Activated T-helper 17 cell treated with anti-CD3 and anti-CD28 coated beads, Interleukin-2, amount 50 U/mL, for 72 hours (primary cell): ENCODE measurements at regions not wholly inside any gene's neighbourhood (a gene's known extent, or its start where the extent isn't known, plus 50 kb on each side); places are given as distances from the start of the nearest gene placed in this dataset.
"Not testable (repeated sequence)": the region's sequence is repeated elsewhere in the genome, so short reads cannot be mapped to it uniquely, and the experiment has no call there.

Source experiments
- ATAC-seq: fragments of 150-1000 bp; cut with Tn5 transposase; replicated peaks from 2 replicates; pipeline ENCODE4 v1.10.0; 2021; ENCODE audit warnings: mild to moderate bottlenecking, moderate library complexity
- H3K27ac Mint-ChIP-seq: one replicate; pipeline ENCODE4 v1.8.0; 2022; ENCODE audit warnings: mixed read lengths
- H3K27me3 Mint-ChIP-seq: one replicate; pipeline ENCODE4 v1.8.0; 2022; ENCODE audit warnings: mixed read lengths
- H3K36me3 Mint-ChIP-seq: one replicate; pipeline ENCODE4 v1.8.0; 2022; ENCODE audit warnings: low read depth, mild to moderate bottlenecking, mixed read lengths
- H3K4me1 Mint-ChIP-seq: one replicate; pipeline ENCODE4 v1.8.0; 2022; ENCODE audit warnings: mixed read lengths
- H3K4me3 Mint-ChIP-seq: one replicate; pipeline ENCODE4 v1.8.0; 2022; ENCODE audit warnings: mild to moderate bottlenecking, mixed read lengths
- H3K9me3 Mint-ChIP-seq: one replicate; pipeline ENCODE4 v1.8.0; 2022; ENCODE audit warnings: mixed read lengths

- H3K9me3 Mint-ChIP-seq = peaks cover 5% of the 10 kb centered on the region
- H3K27ac Mint-ChIP-seq = no peak overlapping the region
- peaks cover 17% of the 10 kb centered on the region for H3K27me3 Mint-ChIP-seq
- H3K36me3 Mint-ChIP-seq = no peaks in the 10 kb centered on the region
- H3K4me3 Mint-ChIP-seq = no peak overlapping the region
- no peaks in the 10 kb centered on the region for H3K4me1 Mint-ChIP-seq
- no peak for ATAC-seq
These were observed 125.6 kb upstream of the CRBN start for GRCh38 chr3:3305084-3305483.

GRCh38 chr3:3303636-3304035, 124.1 kb upstream of the CRBN start:
- Mint-ChIP-seq H3K9me3 (peaks cover 5% of the 10 kb centered on the region), H3K4me3 (no peak overlapping the region), H3K4me1 (no peaks in the 10 kb centered on the region), H3K27me3 (peaks cover 17% of the 10 kb centered on the region), H3K27ac (no peak overlapping the region), H3K36me3 (no peaks in the 10 kb centered on the region)
- no peak for ATAC-seq

GRCh38 chr3:3302964-3303363, 123.5 kb upstream of the CRBN start:
- Mint-ChIP-seq H3K36me3 (no peaks in the 10 kb centered on the region), H3K27ac (no peak overlapping the region), H3K27me3 (peaks cover 17% of the 10 kb centered on the region), H3K9me3 (peaks cover 5% of the 10 kb centered on the region), H3K4me3 (no peak overlapping the region), H3K4me1 (no peaks in the 10 kb centered on the region)
- ATAC-seq = no peak

- ATAC-seq = no peak
- H3K27me3 Mint-ChIP-seq = peaks cover 14% of the 10 kb centered on the region
- H3K4me3 Mint-ChIP-seq = no peak overlapping the region
- no peaks in the 10 kb centered on the region for H3K4me1 Mint-ChIP-seq
- H3K9me3 Mint-ChIP-seq = peaks cover 5% of the 10 kb centered on the region
- no peaks in the 10 kb centered on the region for H3K36me3 Mint-ChIP-seq
- no peak overlapping the region for H3K27ac Mint-ChIP-seq
These were observed 122.0 kb upstream of the CRBN start for GRCh38 chr3:3301476-3301875.

- peaks cover 6% of the 10 kb centered on the region for H3K27me3 Mint-ChIP-seq
- H3K4me1 Mint-ChIP-seq = peaks cover 3% of the 10 kb centered on the region
- peaks cover 20% of the 10 kb centered on the region for H3K9me3 Mint-ChIP-seq
- H3K36me3 Mint-ChIP-seq = no peaks in the 10 kb centered on the region
- no peak overlapping the region for H3K27ac Mint-ChIP-seq
- no peak for ATAC-seq
- H3K4me3 Mint-ChIP-seq = peak overlapping the region; percentile 16
These were observed 117.5 kb upstream of the CRBN start for GRCh38 chr3:3296979-3297381.

GRCh38 chr3:3295586-3295985, 116.1 kb upstream of the CRBN start:
- peaks cover 17% of the 10 kb centered on the region for H3K9me3 Mint-ChIP-seq
- no peak overlapping the region for H3K27ac Mint-ChIP-seq
- no peaks in the 10 kb centered on the region for H3K36me3 Mint-ChIP-seq
- no peaks in the 10 kb centered on the region for H3K27me3 Mint-ChIP-seq
- H3K4me1 Mint-ChIP-seq = peaks cover 3% of the 10 kb centered on the region
- H3K4me3 Mint-ChIP-seq = no peak overlapping the region
- no peak for ATAC-seq

DNA sequence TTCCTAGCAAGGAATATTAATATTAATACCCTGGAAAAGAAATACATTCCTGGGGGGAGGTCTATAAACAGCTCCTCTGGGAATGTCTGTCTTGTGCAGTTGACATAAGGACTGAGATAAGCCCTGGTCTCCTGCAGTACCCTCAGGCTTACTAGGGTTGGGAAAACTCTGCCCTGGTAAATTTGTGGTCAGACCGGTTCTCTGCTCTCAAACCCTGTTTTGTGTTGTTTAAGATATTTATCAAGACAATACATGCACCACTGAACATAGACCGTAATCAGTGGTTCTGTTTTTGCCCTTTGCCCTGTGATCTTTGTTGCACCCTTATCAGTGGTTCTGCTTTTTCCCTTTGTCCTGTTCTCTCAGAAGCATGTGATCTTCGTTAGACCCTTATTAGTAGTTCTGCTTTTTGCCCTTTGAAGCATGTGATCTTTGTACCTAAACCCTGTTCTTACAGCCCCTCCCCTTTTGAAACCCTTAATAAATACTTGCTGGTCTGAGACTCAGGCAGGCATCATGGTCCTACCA, 112.3 kb upstream of the CRBN start:
- H3K27ac Mint-ChIP-seq, H3K27me3 Mint-ChIP-seq, H3K4me3 Mint-ChIP-seq, H3K4me1 Mint-ChIP-seq, H3K36me3 Mint-ChIP-seq, ATAC-seq: not testable (repeated sequence)
- peaks cover 21% of the 10 kb centered on the region for H3K9me3 Mint-ChIP-seq

GRCh38 chr3:3288255-3288654, 108.8 kb upstream of the CRBN start:
- Mint-ChIP-seq H3K9me3 (peaks cover 12% of the 10 kb centered on the region), H3K27me3 (peaks cover 4% of the 10 kb centered on the region), H3K4me3 (no peak overlapping the region), H3K4me1 (no peaks in the 10 kb centered on the region), H3K36me3 (no peaks in the 10 kb centered on the region), H3K27ac (no peak overlapping the region)
- ATAC-seq = no peak

DNA sequence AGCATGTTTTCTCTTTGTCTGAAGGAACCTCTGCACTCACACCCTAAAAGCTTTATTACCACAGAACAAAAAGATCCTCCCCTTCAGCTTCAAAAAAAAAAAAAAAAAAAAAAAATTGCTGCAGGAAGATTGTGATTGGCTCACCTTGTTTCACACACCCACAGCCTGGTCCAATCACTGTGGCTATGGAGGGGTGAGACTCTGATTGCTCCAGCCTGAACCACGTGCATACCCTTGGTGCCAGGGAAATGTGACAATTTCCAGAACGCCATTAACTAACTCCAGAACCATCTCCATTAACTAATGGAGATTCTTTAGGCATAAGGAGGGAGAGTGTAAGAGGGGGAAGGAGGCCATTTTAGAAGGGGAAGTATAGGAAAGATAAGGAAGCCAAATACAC, 106.5 kb upstream of the CRBN start:
- Mint-ChIP-seq H3K9me3 (peaks cover 4% of the 10 kb centered on the region), H3K27me3 (peaks cover 4% of the 10 kb centered on the region), H3K36me3 (no peaks in the 10 kb centered on the region), H3K27ac (no peak overlapping the region), H3K4me3 (no peak overlapping the region), H3K4me1 (no peaks in the 10 kb centered on the region)
- ATAC-seq = no peak

DNA sequence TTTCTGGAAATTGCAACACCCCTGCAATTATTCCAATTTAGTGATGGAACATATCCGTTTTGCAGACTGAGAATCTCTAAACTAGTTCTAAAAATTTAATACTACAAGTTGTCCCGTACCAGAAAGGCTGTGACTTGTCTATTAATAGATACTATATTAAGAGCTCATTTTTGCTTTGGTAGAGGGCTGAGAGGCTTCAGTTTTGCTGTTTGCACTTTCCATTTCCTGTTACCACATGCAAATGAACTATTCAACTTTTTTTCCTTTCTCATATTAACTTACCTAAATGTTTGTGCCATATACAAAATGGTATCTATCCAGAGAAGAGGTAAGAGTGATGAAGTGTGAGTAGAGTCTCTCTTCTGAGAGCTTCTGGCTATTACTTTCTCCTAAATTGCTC, 101.5 kb upstream of the CRBN start:
- no peak overlapping the region for H3K4me3 Mint-ChIP-seq
- H3K9me3 Mint-ChIP-seq = no peaks in the 10 kb centered on the region
- peaks cover 17% of the 10 kb centered on the region for H3K27me3 Mint-ChIP-seq
- H3K27ac Mint-ChIP-seq = no peak overlapping the region
- H3K4me1 Mint-ChIP-seq = no peaks in the 10 kb centered on the region
- no peaks in the 10 kb centered on the region for H3K36me3 Mint-ChIP-seq
- ATAC-seq = no peak

GRCh38 chr3:3280396-3280795, 100.9 kb upstream of the CRBN start:
- no peaks in the 10 kb centered on the region for H3K9me3 Mint-ChIP-seq
- H3K27me3 Mint-ChIP-seq = peaks cover 17% of the 10 kb centered on the region
- H3K4me3 Mint-ChIP-seq = no peak overlapping the region
- no peaks in the 10 kb centered on the region for H3K4me1 Mint-ChIP-seq
- H3K36me3 Mint-ChIP-seq = no peaks in the 10 kb centered on the region
- no peak overlapping the region for H3K27ac Mint-ChIP-seq
- no peak for ATAC-seq

- peaks cover 12% of the 10 kb centered on the region for H3K27me3 Mint-ChIP-seq
- H3K4me3 Mint-ChIP-seq = no peak overlapping the region
- no peaks in the 10 kb centered on the region for H3K9me3 Mint-ChIP-seq
- ATAC-seq = no peak
- no peaks in the 10 kb centered on the region for H3K36me3 Mint-ChIP-seq
- H3K4me1 Mint-ChIP-seq = no peaks in the 10 kb centered on the region
- no peak overlapping the region for H3K27ac Mint-ChIP-seq
These were observed 98.6 kb upstream of the CRBN start for GRCh38 chr3:3278073-3278472.

- no peak overlapping the region for H3K27ac Mint-ChIP-seq
- H3K27me3 Mint-ChIP-seq = peaks cover 12% of the 10 kb centered on the region
- H3K36me3 Mint-ChIP-seq = no peaks in the 10 kb centered on the region
- H3K4me1 Mint-ChIP-seq = no peaks in the 10 kb centered on the region
- no peak overlapping the region for H3K4me3 Mint-ChIP-seq
- no peaks in the 10 kb centered on the region for H3K9me3 Mint-ChIP-seq
- ATAC-seq = no peak
These were observed 97.1 kb upstream of the CRBN start for GRCh38 chr3:3276630-3277029.

- Mint-ChIP-seq H3K4me1 (no peaks in the 10 kb centered on the region), H3K4me3 (no peak overlapping the region), H3K9me3 (peaks cover 3% of the 10 kb centered on the region), H3K27me3 (peaks cover 17% of the 10 kb centered on the region), H3K27ac (no peak overlapping the region), H3K36me3 (no peaks in the 10 kb centered on the region)
- no peak for ATAC-seq
These were observed 85.3 kb upstream of the CRBN start for GRCh38 chr3:3264796-3265195.

DNA sequence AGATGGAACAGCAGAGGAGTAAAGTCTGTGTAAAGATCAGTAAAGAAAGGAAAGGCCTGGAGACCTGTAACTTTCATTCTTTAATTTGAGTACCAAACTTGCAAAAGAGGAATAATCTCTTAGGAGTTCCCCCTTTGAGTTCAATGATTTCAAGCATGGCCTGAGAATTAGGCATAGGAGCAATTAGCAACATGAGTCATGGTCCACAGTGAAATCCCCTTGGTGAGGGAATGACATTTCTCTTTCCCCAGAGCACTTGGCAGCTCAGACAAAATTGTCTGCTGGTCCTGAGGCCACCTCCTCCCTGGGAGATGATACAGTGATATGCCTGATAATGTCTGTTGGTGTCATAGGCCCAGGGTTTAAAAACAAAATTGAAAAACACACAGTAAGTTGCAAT, 81.4 kb upstream of the CRBN start:
- Mint-ChIP-seq H3K36me3 (no peaks in the 10 kb centered on the region), H3K27me3 (peaks cover 6% of the 10 kb centered on the region), H3K9me3 (no peaks in the 10 kb centered on the region), H3K4me3 (no peak overlapping the region), H3K27ac (no peak overlapping the region), H3K4me1 (no peaks in the 10 kb centered on the region)
- no peak for ATAC-seq

DNA sequence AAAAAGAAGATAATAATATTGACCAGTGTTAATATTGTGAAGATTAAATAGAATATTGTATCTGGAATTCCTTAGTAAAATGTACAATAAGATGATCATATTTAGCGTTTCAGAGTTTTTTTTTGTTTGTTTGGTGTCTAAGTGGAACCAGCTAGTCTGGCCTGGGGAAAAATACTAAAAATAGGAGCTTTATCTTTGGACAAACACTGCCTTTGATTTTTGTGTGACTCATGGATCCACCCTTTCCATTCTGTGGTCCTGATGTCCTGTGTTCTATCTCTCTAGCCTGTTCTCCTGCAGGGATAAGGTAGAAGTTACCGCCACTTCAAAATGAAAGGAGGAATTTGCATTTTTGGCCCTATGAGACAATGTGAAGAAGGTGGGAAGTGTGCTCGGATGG, 79.7 kb upstream of the CRBN start:
- Mint-ChIP-seq H3K27ac (no peak overlapping the region), H3K9me3 (no peaks in the 10 kb centered on the region), H3K36me3 (no peaks in the 10 kb centered on the region), H3K27me3 (no peaks in the 10 kb centered on the region), H3K4me1 (no peaks in the 10 kb centered on the region), H3K4me3 (no peak overlapping the region)
- ATAC-seq = no peak
